ENCODE measurements at regions not wholly inside any gene's neighbourhood (a gene's known extent, or its start where the extent isn't known, plus 50 kb on each side); places are given as distances from the start of the nearest gene placed in this dataset.

- no peak for TF ChIP-seq ZFX (IDR thresholded peaks at IDR 0.05; ENCODE audit: borderline replicate concordance)
- TF ChIP-seq CTCF (IDR thresholded peaks at IDR 0.05), result no peak
Measured at GRCh38 chr4:126750723-126751122, 882.0 kb upstream of the INTU start.

Data from 22Rv1 (cell line).